SK-N-SH (cell line): ENCODE measurements at regions not wholly inside any gene's neighbourhood (a gene's known extent, or its start where the extent isn't known, plus 50 kb on each side); places are given as distances from the start of the nearest gene placed in this dataset.

Experiments used
- CTCF ChIA-PET: fragments of 300-600, 350-600 bp; formaldehyde crosslinking; extraction: SDS; loops from one replicate; lab custom pipeline; 2021; lab: Yijun Ruan, JAX
- POLR2A ChIA-PET: fragments of 350-600 bp; sonication (Branson Sonifier 250); formaldehyde crosslinking; extraction: SDS; loops from one replicate; lab custom pipeline; 2020; ENCODE audit warnings: antibody characterized with exemption, inconsistent platforms; lab: Yijun Ruan, JAX
- DNase-seq: peaks from one replicate; pipeline ENCODE4 v3.0.0; 2012
- H2AFZ ChIP-seq: fragments of 200-600 bp; sonication (generic); 2 replicates; pipeline ENCODE4 v1.8.1; 2016; ENCODE audit warnings: antibody characterized with exemption, mild to moderate bottlenecking, low read depth
- H3F3A ChIP-seq: fragments of 200-600 bp; sonication (generic); replicated peaks from 2 replicates; pipeline ENCODE3; 2016; ENCODE audit warnings: antibody characterized with exemption, mild to moderate bottlenecking; ENCODE audit not compliant: insufficient read depth
- H3K27ac ChIP-seq, 2 experiments: fragments of 200-500 bp in 1 of 2; fragments of 200-600 bp in 1 of 2; sonication (Bioruptor generic) in 1 of 2; sonication (generic), shearing (Covaris generic) in 1 of 2; 2 replicates each; pipeline versions ENCODE4 v1.5.1 to v1.6.1; 2014 to 2016; ENCODE audit warnings: low read depth in 2 of 2, inconsistent platforms in 1 of 2, low read length in 1 of 2, mild to moderate bottlenecking in 1 of 2, mixed read lengths in 1 of 2
- H3K27me3 ChIP-seq: fragments of 200-600 bp; sonication (generic), shearing (Covaris generic); 2 replicates; pipeline ENCODE4 v1.6.1; 2016; ENCODE audit warnings: mixed run types; ENCODE audit not compliant: insufficient read depth
- H3K36me3 ChIP-seq, 2 experiments: fragments of 200-500 bp in 1 of 2; fragments of 200-600 bp in 1 of 2; sonication (Bioruptor generic) in 1 of 2; sonication (generic) in 1 of 2; replicated peaks in 1 of 2; 2 replicates each; pipeline versions ENCODE3 to v1.5.1; 2014 to 2016; ENCODE audit warnings: low read length in 1 of 2, mild to moderate bottlenecking in 1 of 2; ENCODE audit not compliant: insufficient read depth in 2 of 2, control insufficient read depth in 1 of 2
- H3K4me1 ChIP-seq, 2 experiments: fragments of 200-500 bp in 1 of 2; fragments of 200-600 bp in 1 of 2; sonication (Bioruptor generic) in 1 of 2; sonication (generic), shearing (Covaris generic) in 1 of 2; 2 replicates each; pipeline versions ENCODE4 v1.5.1 to v1.6.1; 2014 to 2016; ENCODE audit warnings: low read depth in 1 of 2, low read length in 1 of 2, mixed run types in 1 of 2; ENCODE audit not compliant: insufficient read depth in 2 of 2, control insufficient read depth in 1 of 2
- H3K4me2 ChIP-seq: fragments of 200-600 bp; sonication (generic), shearing (Covaris generic); 2 replicates; pipeline ENCODE4 v1.6.1; 2017; ENCODE audit warnings: mixed run types
- H3K4me3 ChIP-seq, 2 experiments: fragments of 200-500 bp in 1 of 2; fragments of 200-600 bp in 1 of 2; sonication (Bioruptor generic) in 1 of 2; sonication (generic), shearing (Covaris generic) in 1 of 2; 2 replicates each; pipeline versions ENCODE4 v1.5.1 to v1.8.1; 2014 to 2016; ENCODE audit warnings: low read depth in 2 of 2, inconsistent platforms in 1 of 2, low read length in 1 of 2, mild to moderate bottlenecking in 1 of 2, mixed read lengths in 1 of 2, moderate library complexity in 1 of 2
- H3K79me2 ChIP-seq: fragments of 200-600 bp; sonication (generic); 2 replicates; pipeline ENCODE4 v1.8.1; 2017; ENCODE audit warnings: mild to moderate bottlenecking; ENCODE audit not compliant: insufficient read depth
- H3K9ac ChIP-seq: fragments of 200-600 bp; sonication (generic); 2 replicates; pipeline ENCODE4 v1.6.1; 2017; ENCODE audit warnings: mixed run types
- H3K9me2 ChIP-seq: fragments of 200-600 bp; sonication (generic); 2 replicates; pipeline ENCODE4 v1.6.1; 2017; ENCODE audit warnings: mixed run types
- H3K9me3 ChIP-seq: fragments of 200-600 bp; sonication (generic); 2 replicates; pipeline ENCODE4 v1.6.1; 2017; ENCODE audit warnings: mixed run types, mild to moderate bottlenecking, moderate library complexity
- H4K20me1 ChIP-seq: fragments of 200-600 bp; sonication (generic); 2 replicates; pipeline ENCODE4 v1.6.1; 2017; ENCODE audit warnings: mild to moderate bottlenecking, mixed run types; ENCODE audit not compliant: insufficient read depth
- CHD2 ChIP-seq: fragments of 150-350 bp; IDR thresholded peaks from 2 replicates; pipeline ENCODE4 v1.6.1; 2018; ENCODE audit warnings: low read length; ENCODE audit not compliant: partially characterized antibody
- EZH2phosphoT487 ChIP-seq: fragments of 200-600 bp; sonication (generic); IDR thresholded peaks from 2 replicates; pipeline ENCODE4 v1.6.1; 2017; ENCODE audit warnings: low read depth, mixed run types, mild to moderate bottlenecking, antibody characterized with exemption, moderate library complexity, borderline replicate concordance
- GATA2 ChIP-seq: sonication (generic); formaldehyde crosslinking; IDR thresholded peaks from 2 replicates; pipeline ENCODE4 v1.5.0; 2020; ENCODE audit warnings: mild to moderate bottlenecking, missing genetic modification reagents
- IRF3 ChIP-seq: fragments of 150-350 bp; IDR thresholded peaks from 2 replicates; pipeline ENCODE4 v1.6.1; 2016; ENCODE audit warnings: mild to moderate bottlenecking, low read depth, low read length
- JUND ChIP-seq: IDR thresholded peaks from 2 replicates; pipeline ENCODE4 v1.4.0; 2012
- MXI1 ChIP-seq: IDR thresholded peaks from 2 replicates; pipeline ENCODE4 v1.6.1; 2012; ENCODE audit warnings: mild to moderate bottlenecking, low read depth, low read length, improper control_type of control experiment
- POLR2AphosphoS5 ChIP-seq: IDR thresholded peaks from 2 replicates; pipeline ENCODE4 v1.6.1; 2012; ENCODE audit warnings: low read depth, low read length
- REST ChIP-seq: IDR thresholded peaks from 2 replicates; pipeline ENCODE4 v1.6.1; 2012; ENCODE audit warnings: mild to moderate bottlenecking, low read depth, low read length, moderate library complexity
- RFX5 ChIP-seq: IDR thresholded peaks from 2 replicates; pipeline ENCODE4 v1.6.1; 2012; ENCODE audit warnings: mild to moderate bottlenecking, improper control_type of control experiment, low read length
- RXRA ChIP-seq: IDR thresholded peaks from 2 replicates; pipeline ENCODE4 v1.4.0; 2012; ENCODE audit warnings: low read depth, mild to moderate bottlenecking, borderline replicate concordance
- SIN3A ChIP-seq: IDR thresholded peaks from 2 replicates; pipeline ENCODE4 v1.6.1; 2012; ENCODE audit warnings: low read depth, mild to moderate bottlenecking, low read length, moderate library complexity, borderline replicate concordance
- USF1 ChIP-seq: IDR thresholded peaks from 2 replicates; pipeline ENCODE4 v1.4.0; 2012; ENCODE audit warnings: low read depth, borderline replicate concordance
- ZBTB33 ChIP-seq: IDR thresholded peaks from 2 replicates; pipeline ENCODE4 v1.4.0; 2012; ENCODE audit warnings: low read depth, borderline replicate concordance
- WGBS: methylation state at CpG from one replicate; pipeline ENCODE4 v1.1.6; 2017; ENCODE audit warnings: low lambda C conversion rate; 5-methylcytosine and 5-hydroxymethylcytosine counted together

GRCh38 chr6:147132889-147133288 lies 71.3 kb upstream of the STXBP5 start:
- H3K4me2 ChIP-seq: no peak overlapping the region
- peaks cover 2% of the 10 kb centered on the region for H3F3A ChIP-seq
- no peak overlapping the region; the same call in 1 of the 2 replicates for H2AFZ ChIP-seq
- no peaks in the 10 kb centered on the region for H3K36me3 ChIP-seq
- CTCF ChIA-PET: interaction anchor here (0.7 kb wide), 1 partner anchor 9 kb away, joined by 3 read pairs; no protein-coding TSS in a partner anchor
- POLR2A ChIA-PET: no interaction called here
- H3K9me2 ChIP-seq: no peaks in the 10 kb centered on the region
- no peaks in the 10 kb centered on the region for H3K79me2 ChIP-seq
- H3K9ac ChIP-seq: no peak overlapping the region
- DNase-seq: no peak
- TF ChIP-seq USF1 (no peak), REST (no peak), ZBTB33 (no peak), RFX5 (no peak), MXI1 (no peak), IRF3 (no peak), JUND (no peak), GATA2 (CRISPR knock-in tag) (no peak), CHD2 (no peak), SIN3A (no peak), RXRA (no peak), POLR2AphosphoS5 (no peak), EZH2phosphoT487 (no peak)
- no peaks in the 10 kb centered on the region for H3K9me3 ChIP-seq
- WGBS: 99% methylated on average over 3 of the region's 3 CpGs
- no peaks in the 10 kb centered on the region for H3K27me3 ChIP-seq
- H4K20me1 ChIP-seq: no peaks in the 10 kb centered on the region
- H3K4me1 ChIP-seq: no peaks in the 10 kb centered on the region; a peak in 1 of 4 replicates
- no peak overlapping the region for H3K27ac ChIP-seq
- no peak overlapping the region for H3K4me3 ChIP-seq
